HT-29 (cell line): ENCODE measurements at regions not wholly inside any gene's neighbourhood (a gene's known extent, or its start where the extent isn't known, plus 50 kb on each side); places are given as distances from the start of the nearest gene placed in this dataset.

Experiments
- DNase-seq: peaks from one replicate; pipeline ENCODE4 v3.0.0-alpha.2; 2015; ENCODE audit warnings: low spot score

DNA sequence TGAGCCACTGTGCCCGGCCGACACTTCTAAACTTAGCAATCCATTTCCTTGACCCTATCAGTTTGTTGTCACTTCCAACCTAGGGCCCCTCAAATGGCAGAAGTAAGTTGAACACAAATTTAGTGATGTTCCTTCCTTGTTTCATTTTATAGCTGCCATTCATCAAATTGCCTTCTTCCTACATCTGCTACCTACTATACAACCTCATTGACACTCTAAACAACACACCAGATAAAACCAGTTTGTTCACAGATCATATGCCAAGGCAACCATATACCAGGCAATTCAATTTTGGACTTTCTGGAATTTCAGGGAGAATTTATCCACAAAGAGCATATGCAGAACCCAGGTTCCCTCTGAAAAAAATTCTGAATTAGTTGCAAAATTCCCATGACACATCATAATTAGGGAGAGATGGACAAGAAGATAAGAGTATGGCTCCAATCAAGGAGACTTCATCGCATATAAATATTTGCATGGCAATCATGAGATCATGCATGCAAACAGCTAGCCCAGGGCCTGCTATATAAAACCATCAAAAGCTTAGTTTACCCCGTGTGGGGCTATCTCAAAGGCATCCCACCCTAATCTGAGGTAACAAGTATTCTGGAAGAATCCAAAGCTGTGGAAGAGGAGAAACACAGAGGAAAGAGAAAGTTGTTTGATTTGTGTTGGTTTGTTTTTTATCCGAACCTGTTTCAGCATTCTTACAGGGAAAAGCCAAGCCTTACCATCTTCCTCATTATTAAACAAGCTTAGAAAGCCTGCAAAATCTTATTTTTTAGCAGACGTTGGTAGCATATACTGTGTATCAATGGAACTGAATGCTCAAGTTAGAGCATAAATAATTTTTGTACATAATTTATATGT, 132.8 kb upstream of the TNFAIP3 start:
- DNase-seq: no peak

GRCh38 chr6:137734875-137735182, 132.2 kb upstream of the TNFAIP3 start:
- DNase-seq: no peak

DNA sequence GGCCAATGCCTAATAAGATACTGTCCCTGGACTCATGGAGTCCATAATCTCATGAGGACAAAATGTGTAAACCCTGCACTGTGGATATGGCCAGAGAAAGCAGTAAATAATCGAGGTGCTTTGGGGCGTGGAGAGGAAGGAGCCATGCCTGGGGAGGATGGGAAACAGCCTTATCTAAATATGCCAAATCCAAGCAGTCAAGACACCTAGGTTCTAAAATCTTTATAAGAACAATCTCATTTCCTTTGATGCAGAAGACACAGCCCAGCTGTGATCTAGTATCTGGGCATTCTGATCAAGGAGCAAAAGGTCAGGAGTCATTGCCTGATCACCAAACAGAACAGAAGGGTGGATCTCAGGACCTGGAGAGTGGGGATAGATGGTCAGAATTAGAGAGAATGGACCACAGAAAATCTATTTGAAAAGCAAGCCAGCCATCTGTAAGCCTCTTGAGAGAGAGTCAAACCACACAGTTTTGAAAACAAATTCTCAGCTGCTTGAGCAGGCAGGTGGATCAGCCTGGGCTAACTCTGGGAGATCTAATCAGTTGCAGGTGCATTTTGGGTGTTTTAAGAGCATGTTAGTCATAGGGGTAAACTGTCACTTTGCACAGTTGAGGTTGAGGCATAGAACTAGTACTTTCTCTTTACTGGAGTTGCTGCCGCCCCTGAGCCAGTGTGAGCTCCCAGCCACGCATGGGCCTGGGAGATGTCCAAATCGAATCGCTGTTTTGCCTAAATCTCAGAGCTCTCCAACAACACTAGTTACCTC, 130.8 kb upstream of the TNFAIP3 start:
- no peak for DNase-seq

DNA sequence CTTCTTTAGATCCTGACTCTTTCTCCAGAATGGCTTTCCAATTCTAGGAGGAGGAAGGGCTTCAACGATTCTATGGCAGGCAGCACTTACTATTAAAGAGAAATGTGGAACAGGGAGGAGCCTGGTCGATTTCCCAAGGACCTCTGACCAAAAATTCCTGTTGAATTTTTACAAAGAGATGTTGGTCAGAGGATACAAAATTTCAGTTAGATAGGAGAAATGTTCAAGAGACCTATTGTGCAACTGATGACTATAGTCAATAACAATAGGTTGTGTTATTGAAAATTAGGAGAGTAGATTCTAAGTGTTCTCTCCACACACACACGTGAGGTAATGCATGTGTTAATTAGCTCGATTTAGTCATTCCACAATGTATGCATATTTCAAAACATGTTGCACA, 130.1 kb upstream of the TNFAIP3 start:
- DNase-seq: no peak

DNA sequence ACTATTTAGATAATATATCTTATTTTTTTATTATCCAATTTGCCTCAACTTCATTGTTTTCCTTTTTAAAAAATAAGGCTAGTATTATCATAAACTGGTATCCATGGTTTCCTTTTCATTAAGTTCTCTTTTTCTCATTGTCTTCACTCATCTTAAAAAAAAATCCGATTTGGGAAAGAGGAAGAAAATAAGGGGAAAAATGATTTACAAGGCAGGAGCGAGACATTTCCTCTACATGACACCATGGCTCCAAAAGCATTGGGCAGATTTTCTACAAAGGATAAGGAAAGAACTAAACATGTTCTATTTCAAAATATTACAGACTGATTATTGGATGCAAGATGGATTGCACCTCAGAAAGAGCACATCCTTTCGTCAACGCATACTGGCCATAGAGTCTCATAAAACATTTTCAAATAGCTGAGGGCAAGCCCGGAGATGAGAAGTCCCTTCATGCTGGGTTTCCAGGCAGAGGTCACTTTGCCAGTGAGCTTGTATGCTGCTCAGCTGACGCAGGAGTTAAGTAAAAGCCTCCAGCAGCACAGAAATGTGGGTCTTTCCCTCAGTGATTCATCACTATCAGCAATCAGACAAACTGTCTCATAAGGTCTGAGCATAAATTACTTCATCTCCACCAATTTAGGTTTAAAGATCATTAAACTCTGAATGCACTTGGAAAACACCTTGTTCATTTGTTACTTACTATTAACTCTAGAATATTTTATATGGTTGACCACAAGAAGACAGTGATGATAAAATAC, 129.0 kb upstream of the TNFAIP3 start:
- no peak for DNase-seq

- no peak for DNase-seq
Observed at GRCh38 chr6:137738931-137739504, 128.0 kb upstream of the TNFAIP3 start.

DNA sequence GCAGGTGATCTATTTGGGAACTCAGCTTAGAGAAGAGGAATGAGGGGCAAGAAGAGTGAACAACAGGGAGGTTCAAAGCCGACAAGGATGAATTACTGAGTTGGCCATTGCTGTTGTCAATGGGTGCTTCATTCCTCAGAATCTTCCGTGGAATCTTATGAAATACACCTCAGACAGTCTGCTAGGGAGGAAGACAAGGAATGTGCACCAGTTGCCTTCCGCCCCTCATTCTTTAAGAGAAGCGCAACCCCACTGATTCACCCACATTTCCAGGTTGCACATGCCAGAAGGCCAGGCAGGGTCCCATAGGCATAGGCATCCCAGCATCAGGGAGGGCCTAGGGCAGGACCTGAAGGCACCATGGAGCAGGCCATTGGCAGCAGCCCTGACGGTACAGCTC, 127.5 kb upstream of the TNFAIP3 start:
- no peak for DNase-seq

- no peak for DNase-seq
Observed at GRCh38 chr6:137740091-137740755, 126.8 kb upstream of the TNFAIP3 start.

- no peak for DNase-seq
Observed at GRCh38 chr6:137740967-137741761, 125.9 kb upstream of the TNFAIP3 start.

- DNase-seq: no peak
Observed at GRCh38 chr6:137743493-137743892, 123.6 kb upstream of the TNFAIP3 start.

GRCh38 chr6:137744877-137745276, 122.2 kb upstream of the TNFAIP3 start:
- DNase-seq: no peak

DNA sequence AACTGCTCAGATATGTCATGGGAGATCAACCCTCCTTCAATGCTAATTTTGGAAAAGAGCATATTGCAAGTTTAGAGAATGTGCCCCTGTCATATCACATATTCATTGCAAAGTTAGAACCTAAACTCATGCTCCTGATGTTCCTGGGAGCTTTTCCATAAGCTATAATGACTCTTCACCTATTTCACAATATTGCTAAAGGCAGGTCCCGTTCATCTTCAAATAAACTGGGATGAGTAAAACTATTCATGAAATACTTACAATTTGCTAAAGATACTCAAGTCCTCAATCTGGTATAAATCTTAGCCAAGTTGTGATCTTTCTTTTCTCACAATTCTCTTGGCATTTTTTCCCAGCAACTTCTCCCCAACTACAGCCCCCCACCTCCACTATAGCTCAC, 121.7 kb upstream of the TNFAIP3 start:
- DNase-seq: no peak

DNA sequence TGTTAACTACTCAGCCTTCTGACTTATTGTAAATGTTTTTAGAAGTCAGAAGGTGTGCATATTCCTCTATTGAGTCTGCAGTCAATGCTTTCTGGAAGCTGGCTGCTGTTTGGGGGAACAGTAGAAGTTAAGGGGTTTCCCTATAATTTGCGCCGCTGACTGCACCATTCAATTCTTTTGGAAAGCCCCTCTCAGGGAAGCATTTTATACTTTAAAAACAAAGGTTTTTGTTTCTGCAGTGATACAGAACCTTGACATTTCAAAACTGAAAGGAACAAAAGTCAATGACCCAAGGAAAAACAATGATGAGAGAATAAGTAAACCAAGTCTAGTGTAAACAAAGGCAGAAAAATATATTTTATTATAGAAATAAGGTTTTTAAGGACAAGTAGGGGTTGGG, 120.8 kb upstream of the TNFAIP3 start:
- no peak for DNase-seq

GRCh38 chr6:137749696-137750211, 117.3 kb upstream of the TNFAIP3 start:
- DNase-seq: no peak

- no peak for DNase-seq
Observed at GRCh38 chr6:137750297-137750696, 116.8 kb upstream of the TNFAIP3 start.

- no peak for DNase-seq
Observed at GRCh38 chr6:137751768-137752560, 115.1 kb upstream of the TNFAIP3 start.

DNA sequence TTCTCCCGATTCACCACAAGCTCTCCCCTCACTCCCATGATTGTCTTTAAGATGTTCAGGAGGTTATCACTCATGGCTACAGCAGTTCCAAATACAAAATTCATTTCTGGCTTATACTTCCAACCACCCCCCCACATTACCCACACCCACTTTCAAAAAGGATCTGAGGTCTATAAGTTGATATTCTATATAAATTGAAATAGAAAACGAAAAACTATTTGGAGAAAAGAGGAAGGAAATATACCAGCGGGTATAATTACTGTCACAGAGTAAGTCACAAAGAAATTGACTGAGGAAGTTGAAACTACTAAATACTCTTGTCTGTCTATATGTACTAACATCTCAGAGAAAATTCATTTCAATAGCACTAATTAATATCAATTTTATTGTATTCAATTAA, 112.7 kb upstream of the TNFAIP3 start:
- no peak for DNase-seq

DNA sequence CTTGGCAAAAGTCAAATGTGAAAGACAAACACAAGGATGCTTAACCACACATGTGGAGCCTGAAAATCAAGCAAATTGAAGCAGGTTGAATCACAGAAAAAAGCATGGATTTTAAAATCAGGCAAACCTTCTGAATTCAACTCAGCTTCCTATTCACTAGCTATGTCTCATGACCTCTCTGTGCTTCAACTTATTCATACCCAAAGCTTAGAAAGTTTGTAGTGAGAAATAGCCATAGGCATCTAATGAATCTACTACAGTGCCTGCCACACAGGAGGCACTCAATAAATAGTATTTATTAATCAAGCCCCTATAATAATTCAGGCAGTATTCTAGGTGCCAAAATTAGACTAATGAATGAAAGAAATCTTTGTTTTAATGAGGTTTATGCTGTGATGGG, 112.2 kb upstream of the TNFAIP3 start:
- no peak for DNase-seq

GRCh38 chr6:137755284-137755683, 111.8 kb upstream of the TNFAIP3 start:
- no peak for DNase-seq

- DNase-seq: no peak
Observed at GRCh38 chr6:137756788-137757187, 110.3 kb upstream of the TNFAIP3 start.
